ENCODE measurements at regions not wholly inside any gene's neighbourhood (a gene's known extent, or its start where the extent isn't known, plus 50 kb on each side); places are given as distances from the start of the nearest gene placed in this dataset.

DNA sequence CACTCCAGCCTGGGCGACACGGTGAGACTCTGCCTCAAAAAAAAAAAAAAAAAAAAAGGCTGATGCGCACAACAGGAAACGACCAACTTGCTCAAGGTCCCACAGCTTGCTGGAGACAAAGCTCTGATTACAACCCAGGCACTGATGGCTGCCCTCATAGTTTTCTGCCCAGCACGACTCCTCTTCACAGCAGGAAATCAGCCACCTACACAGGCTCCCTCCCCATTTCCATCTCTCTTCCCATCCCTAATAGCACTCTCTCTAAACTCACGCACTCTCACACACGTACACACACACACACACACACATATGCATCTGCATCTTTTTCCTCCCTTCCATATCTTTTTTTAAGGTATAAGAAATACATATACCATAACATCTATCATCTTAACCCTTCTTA lies 153.5 kb upstream of the SOD1 start:
- TF ChIP-seq, protein P1, sequence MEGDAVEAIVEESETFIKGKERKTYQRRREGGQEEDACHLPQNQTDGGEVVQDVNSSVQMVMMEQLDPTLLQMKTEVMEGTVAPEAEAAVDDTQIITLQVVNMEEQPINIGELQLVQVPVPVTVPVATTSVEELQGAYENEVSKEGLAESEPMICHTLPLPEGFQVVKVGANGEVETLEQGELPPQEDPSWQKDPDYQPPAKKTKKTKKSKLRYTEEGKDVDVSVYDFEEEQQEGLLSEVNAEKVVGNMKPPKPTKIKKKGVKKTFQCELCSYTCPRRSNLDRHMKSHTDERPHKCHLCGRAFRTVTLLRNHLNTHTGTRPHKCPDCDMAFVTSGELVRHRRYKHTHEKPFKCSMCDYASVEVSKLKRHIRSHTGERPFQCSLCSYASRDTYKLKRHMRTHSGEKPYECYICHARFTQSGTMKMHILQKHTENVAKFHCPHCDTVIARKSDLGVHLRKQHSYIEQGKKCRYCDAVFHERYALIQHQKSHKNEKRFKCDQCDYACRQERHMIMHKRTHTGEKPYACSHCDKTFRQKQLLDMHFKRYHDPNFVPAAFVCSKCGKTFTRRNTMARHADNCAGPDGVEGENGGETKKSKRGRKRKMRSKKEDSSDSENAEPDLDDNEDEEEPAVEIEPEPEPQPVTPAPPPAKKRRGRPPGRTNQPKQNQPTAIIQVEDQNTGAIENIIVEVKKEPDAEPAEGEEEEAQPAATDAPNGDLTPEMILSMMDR (IDR thresholded peaks at IDR 0.05; ENCODE audit: insufficient read depth, low read depth, low read length, missing control alignments) = no peak
- H3K4me3 ChIP-seq (ENCODE audit: low read depth, low read length) = no peak overlapping the region
- DNase-seq (ENCODE audit: low read depth) = no peak

- TF ChIP-seq, protein P1 (IDR thresholded peaks at IDR 0.05; ENCODE audit: insufficient read depth, low read depth, low read length, missing control alignments) = no peak
- DNase-seq (ENCODE audit: low read depth) = no peak
Observed at GRCh38 chr21:31503939-31504338, 155.6 kb upstream of the SOD1 start.

GRCh38 chr21:31503467-31503866 lies 156.0 kb upstream of the SOD1 start:
- TF ChIP-seq, protein P1 (IDR thresholded peaks at IDR 0.05; ENCODE audit: insufficient read depth, low read depth, low read length, missing control alignments) = no peak
- no peak overlapping the region for H3K4me3 ChIP-seq (ENCODE audit: low read depth, low read length)
- DNase-seq (ENCODE audit: low read depth) = no peak

More at GRCh38 chr21:31503939-31504338, 155.6 kb upstream of the SOD1 start:
- H3K4me3 ChIP-seq (ENCODE audit: low read depth, low read length) = no peak overlapping the region

- H3K4me3 ChIP-seq (ENCODE audit: low read depth, low read length) = no peak overlapping the region
- TF ChIP-seq, protein P1 (IDR thresholded peaks at IDR 0.05; ENCODE audit: insufficient read depth, low read depth, low read length, missing control alignments) = no peak
- DNase-seq (ENCODE audit: low read depth) = no peak
Observed at GRCh38 chr21:31502537-31503143, 156.9 kb upstream of the SOD1 start.

DNA sequence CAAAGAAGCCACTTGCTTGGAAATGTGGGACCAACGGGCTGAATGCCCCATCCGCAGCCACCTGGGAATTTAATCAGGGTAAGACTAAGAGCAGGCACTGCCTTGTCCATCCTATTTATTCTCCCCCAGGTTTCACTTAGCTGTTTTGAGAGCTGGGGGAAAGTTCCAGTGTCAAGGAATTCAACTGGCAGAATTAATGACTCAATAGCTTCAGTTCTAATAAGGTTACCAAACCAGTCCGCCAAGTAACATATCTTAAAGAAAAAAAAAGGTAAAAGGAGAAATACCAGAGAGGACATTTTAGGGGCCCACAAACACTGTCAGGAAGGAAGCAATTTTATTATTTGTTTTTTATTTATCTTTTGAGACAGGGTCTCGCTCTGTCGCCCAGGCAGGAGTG lies 157.6 kb upstream of the SOD1 start:
- DNase-seq (ENCODE audit: low read depth) = no peak
- TF ChIP-seq, protein P1 (IDR thresholded peaks at IDR 0.05; ENCODE audit: insufficient read depth, low read depth, low read length, missing control alignments) = no peak
- H3K4me3 ChIP-seq (ENCODE audit: low read depth, low read length) = no peak overlapping the region

GRCh38 chr21:31500982-31501381 lies 156.9 kb upstream of the TIAM1 start:
- TF ChIP-seq, protein P1 (IDR thresholded peaks at IDR 0.05; ENCODE audit: insufficient read depth, low read depth, low read length, missing control alignments) = no peak
- DNase-seq (ENCODE audit: low read depth) = no peak
- no peak overlapping the region for H3K4me3 ChIP-seq (ENCODE audit: low read depth, low read length)

DNA sequence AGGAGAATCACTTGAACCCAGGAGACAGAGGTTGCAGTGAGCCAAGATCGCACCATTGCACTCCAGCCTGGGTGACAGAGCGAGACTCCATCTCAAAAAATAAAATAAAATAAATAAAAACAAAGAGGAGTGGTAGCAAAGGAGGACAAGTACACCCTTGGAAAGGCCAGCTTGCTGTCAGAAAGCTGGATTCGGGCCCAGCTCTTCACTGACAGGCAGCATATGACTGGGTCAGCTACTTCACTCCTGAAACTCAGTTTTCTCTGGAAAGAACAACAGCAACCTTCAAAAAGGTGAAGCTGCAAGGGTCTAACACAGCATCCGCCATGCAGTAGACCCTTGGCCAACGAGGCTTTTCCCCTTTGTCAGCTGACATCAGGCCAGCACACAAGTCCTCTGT lies 156.0 kb upstream of the TIAM1 start:
- DNase-seq (ENCODE audit: low read depth) = no peak
- H3K4me3 ChIP-seq (ENCODE audit: low read depth, low read length) = no peak overlapping the region
- TF ChIP-seq, protein P1 (IDR thresholded peaks at IDR 0.05; ENCODE audit: insufficient read depth, low read depth, low read length, missing control alignments) = no peak

Measured in GM12865 (cell line).